OCI-LY3 (cell line): ENCODE measurements at regions not wholly inside any gene's neighbourhood (a gene's known extent, or its start where the extent isn't known, plus 50 kb on each side); places are given as distances from the start of the nearest gene placed in this dataset.

ENCODE experiments used
- H2AFZ ChIP-seq: fragments of 200-600, 300-600 bp; shearing (Covaris generic); 2 replicates; pipeline ENCODE4 v1.6.0; 2014; ENCODE audit warnings: antibody characterized with exemption, low read depth, low read length
- H3K27ac ChIP-seq: fragments of 200-600, 300-600 bp; sonication (generic); 2 replicates; pipeline ENCODE4 v1.5.1; 2014; ENCODE audit warnings: mild to moderate bottlenecking, low read length, moderate library complexity, mixed read lengths
- H3K27me3 ChIP-seq: fragments of 200-600, 300-600 bp; sonication (generic); 2 replicates; pipeline ENCODE4 v1.6.1; 2014; ENCODE audit warnings: low read depth, low read length, mixed read lengths
- H3K36me3 ChIP-seq: fragments of 200-600, 300-600 bp; sonication (generic); replicated peaks from 2 replicates; pipeline ENCODE3; 2014; ENCODE audit warnings: low read depth, low read length, mixed read lengths
- H3K4me1 ChIP-seq: fragments of 300-600, 200-600 bp; sonication (generic); 2 replicates; pipeline ENCODE4 v1.6.1; 2014; ENCODE audit warnings: low read length, mixed read lengths
- H3K4me2 ChIP-seq: fragments of 200-600, 300-600 bp; sonication (generic); 2 replicates; pipeline ENCODE4 v1.6.1; 2014; ENCODE audit warnings: low read length, mixed read lengths
- H3K4me3 ChIP-seq: fragments of 300-600, 200-600 bp; sonication (generic); 2 replicates; pipeline ENCODE4 v1.5.1; 2014; ENCODE audit warnings: antibody characterized with exemption, mild to moderate bottlenecking, low read length, moderate library complexity
- H3K79me2 ChIP-seq: fragments of 300-600, 200-600 bp; shearing (Covaris generic); 2 replicates; pipeline ENCODE4 v1.6.1; 2014; ENCODE audit warnings: mild to moderate bottlenecking, low read length, mixed read lengths
- H3K9ac ChIP-seq: fragments of 300-600, 200-600 bp; shearing (Covaris generic); 2 replicates; pipeline ENCODE4 v1.6.0; 2014; ENCODE audit warnings: mild to moderate bottlenecking, low read length, moderate library complexity
- H3K9me3 ChIP-seq: fragments of 200-600, 300-600 bp; shearing (Covaris generic); 2 replicates; pipeline ENCODE4 v1.6.1; 2014; ENCODE audit warnings: low read length, mixed read lengths; ENCODE audit not compliant: insufficient read depth
- H4K20me1 ChIP-seq: fragments of 200-600, 300-600 bp; sonication (generic); 2 replicates; pipeline ENCODE4 v1.6.1; 2016; ENCODE audit warnings: low read length, mixed read lengths; ENCODE audit not compliant: insufficient read depth
- CTCF ChIP-seq: fragments of 200-600, 300-600 bp; sonication (generic); IDR thresholded peaks from 2 replicates; pipeline ENCODE4 v1.5.1; 2014; ENCODE audit warnings: antibody characterized with exemption, low read length, low read depth
- EZH2phosphoT487 ChIP-seq: fragments of 200-600 bp; shearing (Covaris generic); IDR thresholded peaks from 2 replicates; pipeline ENCODE4 v1.6.1; 2018; ENCODE audit warnings: antibody characterized with exemption, mixed run types, low read depth

- H2AFZ ChIP-seq, result no peak overlapping the region
- H3K4me1 ChIP-seq, result peaks cover 16% of the 10 kb centered on the region
- no peak for TF ChIP-seq CTCF
- no peak for TF ChIP-seq EZH2phosphoT487
- H3K27ac ChIP-seq, result no peak overlapping the region
- no peaks in the 10 kb centered on the region for H3K27me3 ChIP-seq
- no peak overlapping the region for H3K4me3 ChIP-seq
- H3K79me2 ChIP-seq, result no peaks in the 10 kb centered on the region
- no peak overlapping the region for H3K4me2 ChIP-seq
- H3K9ac ChIP-seq, result no peak overlapping the region
- H3K36me3 ChIP-seq, result no peaks in the 10 kb centered on the region
- H4K20me1 ChIP-seq, result no peaks in the 10 kb centered on the region
- H3K9me3 ChIP-seq, result no peaks in the 10 kb centered on the region
These were observed 404.8 kb downstream of the MAT2B start for GRCh38 chr5:163910226-163910625.

- Histone ChIP-seq H3K27me3 (no peaks in the 10 kb centered on the region), H3K36me3 (no peaks in the 10 kb centered on the region), H4K20me1 (no peaks in the 10 kb centered on the region), H3K4me2 (no peak overlapping the region), H3K27ac (no peak overlapping the region), H3K9ac (no peak overlapping the region), H2AFZ (no peak overlapping the region), H3K79me2 (no peaks in the 10 kb centered on the region), H3K4me3 (no peak overlapping the region), H3K9me3 (no peaks in the 10 kb centered on the region), H3K4me1 (peaks cover 33% of the 10 kb centered on the region)
- TF ChIP-seq EZH2phosphoT487, result no peak
- no peak for TF ChIP-seq CTCF
These were observed 406.6 kb downstream of the MAT2B start for GRCh38 chr5:163912046-163912445.

GRCh38 chr5:163913548-163913947, 408.1 kb downstream of the MAT2B start:
- no peak overlapping the region for H3K9ac ChIP-seq
- H3K9me3 ChIP-seq, result no peaks in the 10 kb centered on the region
- TF ChIP-seq EZH2phosphoT487, result no peak
- no peak for TF ChIP-seq CTCF
- H3K27me3 ChIP-seq, result no peaks in the 10 kb centered on the region
- no peaks in the 10 kb centered on the region for H4K20me1 ChIP-seq
- H2AFZ ChIP-seq, result no peak overlapping the region
- no peaks in the 10 kb centered on the region for H3K79me2 ChIP-seq
- no peaks in the 10 kb centered on the region for H3K36me3 ChIP-seq
- H3K4me2 ChIP-seq, result no peak overlapping the region
- peaks cover 30% of the 10 kb centered on the region for H3K4me1 ChIP-seq
- no peak overlapping the region for H3K27ac ChIP-seq
- no peak overlapping the region for H3K4me3 ChIP-seq

GRCh38 chr5:163914910-163915309, 409.5 kb downstream of the MAT2B start:
- Histone ChIP-seq H3K79me2 (no peaks in the 10 kb centered on the region), H3K36me3 (no peaks in the 10 kb centered on the region), H4K20me1 (no peaks in the 10 kb centered on the region), H3K27ac (peak overlapping the region; percentile 85), H3K9me3 (no peaks in the 10 kb centered on the region), H3K9ac (peak overlapping the region; percentile 49; the same call in 1 of the 2 replicates), H3K27me3 (no peaks in the 10 kb centered on the region), H2AFZ (peak overlapping the region; percentile 40; the same call in 1 of the 2 replicates), H3K4me1 (peaks cover 30% of the 10 kb centered on the region), H3K4me3 (peak overlapping the region; percentile 60), H3K4me2 (peak overlapping the region; percentile 86)
- TF ChIP-seq EZH2phosphoT487 (no peak), CTCF (no peak)
